Uterus (tissue), 3 donors: ENCODE measurements at regions not wholly inside any gene's neighbourhood (a gene's known extent, or its start where the extent isn't known, plus 50 kb on each side); places are given as distances from the start of the nearest gene placed in this dataset.

ENCODE experiments used
- DNase-seq, 2 donors: peaks; one replicate each; pipeline ENCODE4 v3.0.0-alpha.2; 2019 to 2020
- H3K27ac ChIP-seq, 2 donors: fragments of 200-600 bp; sonication (generic); 1 replicate in 1 of 2; 2 replicates in 1 of 2; pipeline ENCODE4 v1.5.1; 2016 to 2018
- H3K27me3 ChIP-seq, 2 donors: fragments of 200-600 bp; sonication (generic); one replicate each; pipeline ENCODE4 v1.5.1; 2018 to 2019; ENCODE audit warnings: control low read depth in 1 of 2
- H3K36me3 ChIP-seq, 2 donors: fragments of 200-600 bp; sonication (generic); one replicate each; pipeline ENCODE4 v1.5.1; 2019; ENCODE audit warnings: control low read depth in 1 of 2
- H3K4me1 ChIP-seq, 2 donors: fragments of 200-600 bp; sonication (generic); one replicate each; pipeline ENCODE4 v1.5.1; 2018 to 2019; ENCODE audit warnings: control low read depth in 1 of 2
- H3K4me3 ChIP-seq, 2 donors: fragments of 200-600 bp; sonication (generic); 1 replicate in 1 of 2; 2 replicates in 1 of 2; pipeline ENCODE4 v1.5.1; 2018 to 2019; ENCODE audit warnings: mild to moderate bottlenecking in 1 of 2
- H3K9me3 ChIP-seq, 2 donors: fragments of 200-600 bp; sonication (generic); one replicate each; pipeline ENCODE4 v1.5.1; 2019; ENCODE audit warnings: control low read depth in 1 of 2
- POLR2A ChIP-seq, 2 donors: fragments of 450-650 bp; IDR thresholded peaks; one replicate each; pipeline ENCODE4 v1.6.1; 2016; ENCODE audit warnings: antibody characterized with exemption in 2 of 2, mild to moderate bottlenecking in 1 of 2, moderate library complexity in 1 of 2
- intact Hi-C: fragments of 100-400 bp; cut with DNase I; formaldehyde crosslinking; loops from one replicate; pipeline ENCODE4 v1.15.1; 2023; ENCODE audit warnings: low total_unique reads
- TF ChIP-seq, protein P1 (sequence below), 4 experiments: fragments of 200-600 bp in 2 of 4; fragments of 450-650 bp in 2 of 4; sonication (generic) in 2 of 4; IDR thresholded peaks; one replicate each; pipeline ENCODE4 v1.5.1; 2016 to 2019; ENCODE audit warnings: antibody characterized with exemption in 4 of 4, mild to moderate bottlenecking in 2 of 4, moderate library complexity in 1 of 4
- donor health status: DM: yes; HTN: yes; CAD: no.

DNA sequence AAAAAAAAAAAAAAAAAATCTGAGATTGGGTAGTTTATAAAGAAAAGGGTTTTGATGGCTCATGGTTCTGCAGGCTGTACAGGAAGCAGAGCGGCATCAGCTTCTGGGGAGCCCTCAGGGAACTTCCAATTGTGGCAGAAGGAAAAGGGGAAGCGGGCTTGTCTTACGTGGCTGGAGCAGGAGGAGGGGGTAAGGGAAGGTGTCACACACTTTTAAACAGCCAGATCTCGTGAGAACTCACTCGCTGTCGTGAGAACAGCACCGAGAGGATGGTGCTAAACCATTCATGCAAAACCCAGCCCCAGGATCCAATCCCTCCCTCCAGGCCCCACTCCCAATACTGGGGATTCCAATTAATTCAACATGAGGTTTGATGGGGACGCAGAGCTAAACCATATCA lies 806.2 kb downstream of the TBC1D22A start:
- no peaks in the 10 kb centered on the region for H3K36me3 ChIP-seq
- H3K27ac ChIP-seq = no peak overlapping the region
- no peaks in the 10 kb centered on the region for H3K9me3 ChIP-seq
- H3K4me3 ChIP-seq = no peak overlapping the region
- DNase-seq = no peak
- intact Hi-C loops = no loop called here
- H3K4me1 ChIP-seq = no peaks in the 10 kb centered on the region
- TF ChIP-seq, protein P1, sequence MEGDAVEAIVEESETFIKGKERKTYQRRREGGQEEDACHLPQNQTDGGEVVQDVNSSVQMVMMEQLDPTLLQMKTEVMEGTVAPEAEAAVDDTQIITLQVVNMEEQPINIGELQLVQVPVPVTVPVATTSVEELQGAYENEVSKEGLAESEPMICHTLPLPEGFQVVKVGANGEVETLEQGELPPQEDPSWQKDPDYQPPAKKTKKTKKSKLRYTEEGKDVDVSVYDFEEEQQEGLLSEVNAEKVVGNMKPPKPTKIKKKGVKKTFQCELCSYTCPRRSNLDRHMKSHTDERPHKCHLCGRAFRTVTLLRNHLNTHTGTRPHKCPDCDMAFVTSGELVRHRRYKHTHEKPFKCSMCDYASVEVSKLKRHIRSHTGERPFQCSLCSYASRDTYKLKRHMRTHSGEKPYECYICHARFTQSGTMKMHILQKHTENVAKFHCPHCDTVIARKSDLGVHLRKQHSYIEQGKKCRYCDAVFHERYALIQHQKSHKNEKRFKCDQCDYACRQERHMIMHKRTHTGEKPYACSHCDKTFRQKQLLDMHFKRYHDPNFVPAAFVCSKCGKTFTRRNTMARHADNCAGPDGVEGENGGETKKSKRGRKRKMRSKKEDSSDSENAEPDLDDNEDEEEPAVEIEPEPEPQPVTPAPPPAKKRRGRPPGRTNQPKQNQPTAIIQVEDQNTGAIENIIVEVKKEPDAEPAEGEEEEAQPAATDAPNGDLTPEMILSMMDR (IDR thresholded peaks at IDR 0.05) = no peak
- no peak for TF ChIP-seq POLR2A (IDR thresholded peaks at IDR 0.05)
- H3K27me3 ChIP-seq = no peaks in the 10 kb centered on the region

DNA sequence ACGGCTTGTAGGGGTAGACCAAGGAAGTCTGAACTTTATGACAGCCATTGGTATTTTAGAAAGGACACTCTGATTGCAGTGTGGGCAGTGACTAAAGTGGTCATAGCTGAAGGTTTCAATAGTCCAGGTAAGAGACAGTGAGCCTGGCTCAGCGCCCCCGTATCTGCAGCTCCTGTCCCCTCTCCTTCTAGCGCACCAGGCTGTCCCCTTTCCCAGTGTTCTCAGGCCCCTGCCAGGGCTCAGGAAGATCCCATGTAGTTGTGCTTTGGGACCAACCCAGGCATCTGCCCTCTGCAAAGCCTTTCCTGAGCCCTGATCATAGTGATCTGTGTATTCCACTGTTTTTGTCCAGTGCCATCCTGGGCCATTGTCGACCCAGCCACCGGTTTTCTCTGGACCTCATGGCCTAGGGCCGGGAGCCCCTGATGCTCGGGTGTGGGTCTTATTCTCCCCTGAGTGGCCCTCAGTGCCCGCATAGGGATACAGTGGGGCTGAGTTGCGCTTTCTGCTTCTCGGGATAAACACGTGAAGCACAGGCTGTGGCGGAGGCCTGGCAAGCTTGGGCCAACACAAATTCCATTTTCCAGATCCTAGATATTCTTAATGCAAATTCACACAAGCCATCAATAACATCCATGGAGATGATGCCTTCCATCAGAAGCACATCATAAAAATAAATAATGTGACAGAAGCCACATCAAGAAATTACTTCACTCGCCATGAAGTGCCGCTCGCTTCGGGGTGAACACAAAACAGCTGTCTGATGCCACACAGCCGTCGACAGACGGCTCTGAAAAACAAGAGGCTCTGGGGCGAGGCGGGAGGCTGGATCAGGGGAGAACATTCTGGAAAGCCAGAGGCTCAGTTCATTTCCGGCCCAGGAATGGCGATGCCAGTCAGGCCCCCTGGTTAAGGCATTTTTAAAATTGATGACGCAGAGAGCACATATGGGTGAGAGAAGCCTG lies 805.0 kb downstream of the TBC1D22A start:
- intact Hi-C loops = no loop called here
- TF ChIP-seq, protein P1 (IDR thresholded peaks at IDR 0.05) = no peak
- no peak for TF ChIP-seq POLR2A (IDR thresholded peaks at IDR 0.05)
- DNase-seq = no peak
- H3K4me3 ChIP-seq = no peak overlapping the region
- H3K27me3 ChIP-seq = no peaks in the 10 kb centered on the region
- no peaks in the 10 kb centered on the region for H3K4me1 ChIP-seq
- no peaks in the 10 kb centered on the region for H3K9me3 ChIP-seq
- H3K27ac ChIP-seq = no peak overlapping the region
- no peaks in the 10 kb centered on the region for H3K36me3 ChIP-seq

DNA sequence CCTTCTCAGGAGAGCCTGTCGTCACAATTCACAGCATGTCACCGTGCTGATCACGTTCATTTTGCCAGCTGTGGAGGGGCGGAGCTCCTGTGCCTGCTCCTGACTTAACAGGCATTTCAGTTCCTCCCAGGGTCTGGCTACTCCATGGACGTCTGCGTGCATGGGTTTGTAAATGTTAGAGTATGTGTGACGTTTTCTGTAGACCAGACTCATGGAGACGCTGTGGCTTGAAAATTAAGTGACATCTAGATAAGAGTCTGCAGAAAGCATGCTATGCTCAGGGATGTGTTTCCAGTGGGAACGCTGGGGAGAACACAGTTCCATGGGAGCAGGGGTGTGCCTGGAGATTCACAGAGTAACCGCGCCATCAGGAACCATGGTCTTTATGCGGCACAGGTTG lies 804.0 kb downstream of the TBC1D22A start:
- TF ChIP-seq, protein P1 (IDR thresholded peaks at IDR 0.05) = no peak
- TF ChIP-seq POLR2A (IDR thresholded peaks at IDR 0.05) = no peak
- H3K36me3 ChIP-seq = no peaks in the 10 kb centered on the region
- DNase-seq = no peak
- no peak overlapping the region for H3K27ac ChIP-seq
- intact Hi-C loops = no loop called here
- H3K9me3 ChIP-seq = no peaks in the 10 kb centered on the region
- no peak overlapping the region for H3K4me3 ChIP-seq
- H3K27me3 ChIP-seq = no peaks in the 10 kb centered on the region
- H3K4me1 ChIP-seq = no peaks in the 10 kb centered on the region

DNA sequence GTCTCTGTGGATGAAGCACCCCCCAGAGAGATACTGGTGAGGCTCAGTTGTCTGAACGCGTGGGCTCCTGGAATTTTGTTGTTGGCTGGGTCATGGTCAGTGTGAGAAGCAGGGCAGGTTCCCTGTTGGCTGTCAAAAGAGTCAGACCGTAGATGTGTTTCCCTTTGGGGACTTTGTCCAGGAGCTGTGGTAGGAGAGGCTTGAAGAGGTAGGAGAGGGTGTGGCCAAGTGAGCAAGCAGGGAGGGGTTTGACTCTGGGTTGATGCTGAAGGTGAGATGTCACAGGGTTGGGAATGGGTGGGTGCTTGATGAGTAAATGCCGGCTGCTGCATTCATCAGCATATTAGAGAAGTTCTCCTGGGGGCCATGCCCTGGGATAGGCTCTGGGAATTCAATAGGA lies 803.2 kb downstream of the TBC1D22A start:
- Histone ChIP-seq H3K4me3 (no peak overlapping the region), H3K36me3 (no peaks in the 10 kb centered on the region), H3K27ac (no peak overlapping the region), H3K27me3 (no peaks in the 10 kb centered on the region), H3K4me1 (no peaks in the 10 kb centered on the region), H3K9me3 (no peaks in the 10 kb centered on the region)
- no peak for TF ChIP-seq POLR2A (IDR thresholded peaks at IDR 0.05)
- TF ChIP-seq, protein P1 (IDR thresholded peaks at IDR 0.05) = no peak
- DNase-seq = no peak
- intact Hi-C loops = no loop called here

GRCh38 chr22:47564651-47565434 lies 802.4 kb downstream of the TBC1D22A start:
- Histone ChIP-seq H3K9me3 (no peaks in the 10 kb centered on the region), H3K27ac (no peak overlapping the region), H3K36me3 (no peaks in the 10 kb centered on the region), H3K4me3 (no peak overlapping the region), H3K4me1 (no peaks in the 10 kb centered on the region), H3K27me3 (no peaks in the 10 kb centered on the region)
- no peak for TF ChIP-seq POLR2A (IDR thresholded peaks at IDR 0.05)
- TF ChIP-seq, protein P1 (IDR thresholded peaks at IDR 0.05) = no peak
- intact Hi-C loops = no loop called here
- no peak for DNase-seq
